Loucy (cell line): ENCODE measurements at regions not wholly inside any gene's neighbourhood (a gene's known extent, or its start where the extent isn't known, plus 50 kb on each side); places are given as distances from the start of the nearest gene placed in this dataset.

Experiments
- EZH2phosphoT487 ChIP-seq: fragments of 200-600 bp; IDR thresholded peaks from 2 replicates; pipeline ENCODE4 v1.6.1; 2018; ENCODE audit warnings: antibody characterized with exemption, mild to moderate bottlenecking, moderate library complexity, borderline replicate concordance
- TF ChIP-seq, protein P1 (sequence below): fragments of 200-600 bp; sonication (generic); conservative IDR thresholded peaks from 2 replicates; pipeline ENCODE4 v1.5.1; 2014; ENCODE audit warnings: mild to moderate bottlenecking, antibody characterized with exemption, low read length

- TF ChIP-seq, protein P1, sequence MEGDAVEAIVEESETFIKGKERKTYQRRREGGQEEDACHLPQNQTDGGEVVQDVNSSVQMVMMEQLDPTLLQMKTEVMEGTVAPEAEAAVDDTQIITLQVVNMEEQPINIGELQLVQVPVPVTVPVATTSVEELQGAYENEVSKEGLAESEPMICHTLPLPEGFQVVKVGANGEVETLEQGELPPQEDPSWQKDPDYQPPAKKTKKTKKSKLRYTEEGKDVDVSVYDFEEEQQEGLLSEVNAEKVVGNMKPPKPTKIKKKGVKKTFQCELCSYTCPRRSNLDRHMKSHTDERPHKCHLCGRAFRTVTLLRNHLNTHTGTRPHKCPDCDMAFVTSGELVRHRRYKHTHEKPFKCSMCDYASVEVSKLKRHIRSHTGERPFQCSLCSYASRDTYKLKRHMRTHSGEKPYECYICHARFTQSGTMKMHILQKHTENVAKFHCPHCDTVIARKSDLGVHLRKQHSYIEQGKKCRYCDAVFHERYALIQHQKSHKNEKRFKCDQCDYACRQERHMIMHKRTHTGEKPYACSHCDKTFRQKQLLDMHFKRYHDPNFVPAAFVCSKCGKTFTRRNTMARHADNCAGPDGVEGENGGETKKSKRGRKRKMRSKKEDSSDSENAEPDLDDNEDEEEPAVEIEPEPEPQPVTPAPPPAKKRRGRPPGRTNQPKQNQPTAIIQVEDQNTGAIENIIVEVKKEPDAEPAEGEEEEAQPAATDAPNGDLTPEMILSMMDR = no peak
- no peak for TF ChIP-seq EZH2phosphoT487
Measured at GRCh38 chr2:20549691-20550348, 101.1 kb downstream of the HS1BP3 start.
